HepG2 (cell line): ENCODE measurements at regions not wholly inside any gene's neighbourhood (a gene's known extent, or its start where the extent isn't known, plus 50 kb on each side); places are given as distances from the start of the nearest gene placed in this dataset.

ENCODE experiments used
- ATAC-seq: fragments of 200-7000 bp; cut with Tn5 transposase; 3 replicates; pipeline ENCODE4 v1.9.1; 2020; ENCODE audit warnings: mild to moderate bottlenecking, moderate library complexity
- BruUV-seq: library from RNA; stranded (reverse); fragments of 400-500 nt; replicated peaks from 2 replicates; lab custom pipeline; 2021; lab: Mats Ljungman, UMichigan
- CTCF ChIA-PET: fragments of 300-600 bp; formaldehyde crosslinking; extraction: SDS; loops from one replicate; lab custom pipeline; 2021; ENCODE audit warnings: low total read pairs, inconsistent platforms, low intra/inter-chr PET ratio; lab: Yijun Ruan, JAX
- POLR2A ChIA-PET: fragments of 350-600 bp; sonication (Branson Sonifier 250); formaldehyde crosslinking; loops from one replicate; lab custom pipeline; 2020; ENCODE audit warnings: antibody characterized with exemption, inconsistent platforms; lab: Yijun Ruan, JAX
- DNase-seq: peaks from one replicate; pipeline ENCODE4 v3.0.0-alpha.2; 2015; ENCODE audit warnings: low spot score
- FAIRE-seq: peaks from 3 replicates; lab custom pipeline; 2011; peaks lifted over from hg19 to GRCh38; lab: Jason Lieb, UNC
- H2AFZ ChIP-seq: one replicate; pipeline ENCODE4 v1.6.1; 2011; ENCODE audit warnings: low read length, inconsistent platforms
- H3K27ac ChIP-seq: fragments of 300-600 bp; 3 replicates; pipeline ENCODE4 v1.8.0; 2011; ENCODE audit warnings: mixed run types, mild to moderate bottlenecking, mixed read lengths, low read length, inconsistent platforms; ENCODE audit not compliant: insufficient read depth; ENCODE audit errors: extremely low read length
- H3K27me3 ChIP-seq, 2 experiments: fragments of 200-600 bp in 1 of 2; 2 replicates in 1 of 2; 3 replicates in 1 of 2; pipeline versions ENCODE4 v1.6.0 to v1.8.0; 2011; ENCODE audit warnings: low read length in 2 of 2, mild to moderate bottlenecking in 2 of 2, moderate library complexity in 2 of 2, inconsistent platforms in 1 of 2; ENCODE audit not compliant: insufficient read depth in 2 of 2, control insufficient read depth in 1 of 2
- H3K36me3 ChIP-seq, 2 experiments: fragments of 200-600 bp in 1 of 2; replicated peaks in 1 of 2; 2 replicates in 1 of 2; 3 replicates in 1 of 2; pipeline versions ENCODE4 v1.5.1 to v1.8.0; 2011; ENCODE audit warnings: low read length in 2 of 2, inconsistent platforms in 1 of 2; ENCODE audit not compliant: insufficient read depth in 2 of 2, control insufficient read depth in 1 of 2
- H3K4me1 ChIP-seq: 2 replicates; pipeline ENCODE4 v1.5.1; 2012; ENCODE audit warnings: low read length, inconsistent platforms; ENCODE audit not compliant: insufficient read depth
- H3K4me2 ChIP-seq: 2 replicates; pipeline ENCODE4 v1.6.0; 2011; ENCODE audit warnings: low read depth, low read length, inconsistent platforms
- H3K4me3 ChIP-seq, 3 experiments: fragments of 200-600 bp in 1 of 3; sonication (generic), shearing (Covaris generic) in 1 of 3; replicated peaks in 1 of 3; 2 replicates each; pipeline ENCODE4 v1.5.1; 2011 to 2016; ENCODE audit warnings: low read length in 3 of 3, inconsistent platforms in 2 of 3, low read depth in 2 of 3, mild to moderate bottlenecking in 2 of 3, control low read depth in 1 of 3, mixed read lengths in 1 of 3; ENCODE audit not compliant: insufficient read depth in 1 of 3
- H3K79me2 ChIP-seq: one replicate; pipeline ENCODE4 v1.6.1; 2011; ENCODE audit warnings: low read length, inconsistent platforms; ENCODE audit not compliant: insufficient read depth
- H3K9ac ChIP-seq: 2 replicates; pipeline ENCODE4 v1.6.0; 2011; ENCODE audit warnings: mild to moderate bottlenecking, low read depth, low read length, inconsistent platforms; ENCODE audit not compliant: insufficient read depth
- H3K9me3 ChIP-seq: 2 replicates; pipeline ENCODE4 v1.5.1; 2012; ENCODE audit warnings: mild to moderate bottlenecking, low read length
- H4K20me1 ChIP-seq: 2 replicates; pipeline ENCODE4 v1.6.0; 2011; ENCODE audit warnings: inconsistent platforms, mild to moderate bottlenecking, low read length, moderate library complexity; ENCODE audit not compliant: insufficient read depth
- ATF7 ChIP-seq, 2 experiments: fragments of 450-650 bp in 1 of 2; sonication (generic) in 1 of 2; formaldehyde crosslinking in 1 of 2; IDR thresholded peaks; 2 replicates each; pipeline versions ENCODE4 v1.4.0 to v1.6.1; 2016 to 2020; ENCODE audit warnings: antibody characterized with exemption in 1 of 2, mild to moderate bottlenecking in 1 of 2, missing genetic modification reagents in 1 of 2
- CREB1 ChIP-seq, 2 experiments: fragments of 450-650 bp in 1 of 2; IDR thresholded peaks; 2 replicates each; pipeline ENCODE4 v1.6.1; 2016 to 2017; ENCODE audit warnings: control low read depth in 1 of 2, mild to moderate bottlenecking in 1 of 2, missing compliant biosample characterization in 1 of 2, missing genetic modification characterization in 1 of 2
- SMARCE1 ChIP-seq: fragments of 450-650 bp; IDR thresholded peaks from 2 replicates; pipeline ENCODE4 v1.6.1; 2017; ENCODE audit warnings: borderline replicate concordance
- ZNF224 ChIP-seq: sonication (generic); formaldehyde crosslinking; IDR thresholded peaks from 2 replicates; pipeline ENCODE4 v1.5.0; 2020; ENCODE audit warnings: mild to moderate bottlenecking, missing genetic modification reagents
- ZNF292 ChIP-seq: sonication (generic); formaldehyde crosslinking; IDR thresholded peaks from 2 replicates; pipeline ENCODE4 v1.8.1; 2022; ENCODE audit warnings: mild to moderate bottlenecking, low read depth, missing genetic modification reagents, borderline replicate concordance
- ZNF558 ChIP-seq: sonication (generic); formaldehyde crosslinking; IDR thresholded peaks from 2 replicates; pipeline ENCODE4 v1.9.0; 2022; ENCODE audit warnings: mild to moderate bottlenecking, missing genetic modification reagents, borderline replicate concordance
- WGBS: methylation state at CpG from one replicate; pipeline ENCODE4 v1.1.6; 2017; ENCODE audit warnings: low lambda C conversion rate; 5-methylcytosine and 5-hydroxymethylcytosine counted together
- in situ Hi-C: cut with HindIII; loops from 2 replicates; pipeline ENCODE4 v1.10.0; 2017; ENCODE audit warnings: low pct_unique_long_range_greater_than_20kb; ENCODE audit not compliant: extremely low pct_ligation_motif_present
- intact Hi-C: fragments of 100-400 bp; cut with micrococcal nuclease; formaldehyde crosslinking; loops from one replicate; pipeline ENCODE4 v1.10.0; 2022; ENCODE audit not compliant: unreplicated experiment
- TF ChIP-seq, protein P1 (sequence below): sonication (generic); formaldehyde crosslinking; conservative IDR thresholded peaks from 2 replicates; pipeline ENCODE4 v1.4.0; 2020; ENCODE audit warnings: missing genetic modification reagents

DNA sequence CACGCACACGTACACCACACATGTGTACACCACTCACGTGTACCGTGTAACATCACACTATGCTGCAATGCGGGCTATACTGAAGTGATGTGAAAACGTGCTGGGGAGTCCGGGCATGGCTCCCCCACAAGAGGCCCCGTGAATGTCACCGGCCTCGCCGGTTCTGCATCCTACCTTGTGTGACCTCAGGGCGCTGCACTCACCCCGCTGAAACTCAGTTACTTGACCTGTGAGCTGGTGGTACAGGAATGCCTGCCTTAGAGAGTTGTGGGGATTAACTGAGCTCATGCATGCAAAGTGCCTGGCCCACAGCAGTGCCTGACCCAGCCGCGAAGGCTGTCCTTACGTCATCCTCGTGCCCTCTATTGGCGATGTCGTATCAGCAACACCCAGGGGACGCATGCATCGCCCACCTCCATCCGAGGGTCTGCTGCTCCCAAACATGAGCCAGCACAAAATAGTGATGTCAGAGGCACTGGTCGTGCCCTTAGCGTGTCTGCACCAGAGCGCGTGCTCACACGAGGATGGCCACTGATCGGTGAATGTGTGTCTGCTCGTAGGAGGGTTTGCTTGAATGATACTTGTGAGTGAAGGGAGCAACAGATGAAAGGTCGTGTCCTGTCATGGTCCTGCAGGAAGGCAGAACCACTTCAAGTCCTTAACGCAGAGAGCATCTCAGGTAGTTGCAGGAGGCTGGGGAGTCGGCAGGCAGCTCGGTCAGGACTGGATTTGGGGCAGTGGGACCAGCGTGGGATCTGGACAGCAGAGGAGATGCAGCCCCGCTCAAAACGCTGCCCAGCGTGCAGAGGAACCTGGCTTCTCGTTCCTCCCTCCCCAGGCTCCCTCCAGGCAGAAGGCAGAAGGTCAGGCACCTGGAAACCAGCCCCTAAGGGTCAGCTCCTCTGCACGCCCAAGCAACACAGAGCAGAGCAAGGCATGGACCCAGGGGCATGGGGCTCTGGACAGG, 126.2 kb upstream of the SPACA7 start:
- ATAC-seq: no peak
- intact Hi-C loops: no loop called here
- Histone ChIP-seq H2AFZ (no peak overlapping the region), H4K20me1 (no peaks in the 10 kb centered on the region), H3K27me3 (peaks cover 10 to 83% of the 10 kb centered on the region in 2 experiments; a peak in 3 of 5 replicates), H3K4me2 (no peak overlapping the region), H3K79me2 (no peaks in the 10 kb centered on the region), H3K36me3 (no peaks in the 10 kb centered on the region), H3K9ac (no peak overlapping the region), H3K27ac (no peak overlapping the region), H3K4me1 (no peaks in the 10 kb centered on the region), H3K4me3 (no peak overlapping the region), H3K9me3 (no peaks in the 10 kb centered on the region)
- 26% methylated on average over 13 of the region's 39 CpGs for WGBS
- FAIRE-seq: no peak
- TF ChIP-seq CREB1 (IDR thresholded peaks at IDR 0.05) (peak; percentile 63), CREB1 (CRISPR knock-in tag; IDR thresholded peaks at IDR 0.05) (no peak), ATF7 (IDR thresholded peaks at IDR 0.05) (0 out of 2 replicates have a peak, but pooled peaks have one; percentile 18), ATF7 (CRISPR knock-in tag; IDR thresholded peaks at IDR 0.05) (no peak), ZNF292 (CRISPR knock-in tag) (no peak)
- DNase-seq: no peak
- no TSS peak for BruUV-seq
- ChIA-PET POLR2A (no interaction called here), CTCF (no interaction called here)
- in situ Hi-C loops: no loop called here

DNA sequence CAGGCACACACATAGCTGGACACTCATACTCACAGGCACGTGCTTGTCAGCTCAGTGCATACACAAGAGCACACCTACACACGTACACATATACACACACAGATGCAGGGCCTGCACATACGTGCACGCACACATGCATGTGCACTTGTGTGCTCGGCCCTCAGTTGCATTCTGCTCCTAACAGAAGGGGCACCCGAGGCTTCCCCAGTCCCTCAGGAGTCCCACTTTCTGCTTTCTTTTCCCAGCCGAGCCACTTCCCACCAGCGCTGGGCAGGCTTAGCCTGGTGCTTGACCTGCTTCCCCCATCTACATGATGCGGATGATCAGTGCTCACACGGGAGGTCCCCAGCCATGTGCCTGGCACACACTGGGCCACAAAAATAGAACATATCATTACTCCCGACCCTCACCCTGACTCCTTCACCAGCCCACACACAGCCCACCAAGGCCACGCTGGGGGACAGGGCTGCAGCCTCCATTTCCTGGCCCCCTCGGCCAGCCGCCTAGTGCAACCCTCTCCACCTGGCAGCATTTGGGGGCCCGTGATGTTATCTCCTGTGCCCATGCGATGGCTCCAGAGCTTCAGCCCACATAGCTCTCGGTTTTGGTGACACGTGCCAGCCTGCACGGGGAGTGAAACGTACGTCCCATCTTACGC, 125.2 kb upstream of the SPACA7 start:
- POLR2A ChIA-PET: no interaction called here
- H3K4me2 ChIP-seq: no peak overlapping the region
- H4K20me1 ChIP-seq: peaks cover 5% of the 10 kb centered on the region; the same call in 1 of the 2 replicates
- TF ChIP-seq ZNF558 (CRISPR knock-in tag): no peak
- TF ChIP-seq, protein P1, sequence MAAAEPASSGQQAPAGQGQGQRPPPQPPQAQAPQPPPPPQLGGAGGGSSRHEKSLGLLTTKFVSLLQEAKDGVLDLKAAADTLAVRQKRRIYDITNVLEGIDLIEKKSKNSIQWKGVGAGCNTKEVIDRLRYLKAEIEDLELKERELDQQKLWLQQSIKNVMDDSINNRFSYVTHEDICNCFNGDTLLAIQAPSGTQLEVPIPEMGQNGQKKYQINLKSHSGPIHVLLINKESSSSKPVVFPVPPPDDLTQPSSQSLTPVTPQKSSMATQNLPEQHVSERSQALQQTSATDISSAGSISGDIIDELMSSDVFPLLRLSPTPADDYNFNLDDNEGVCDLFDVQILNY (CRISPR knock-in tag): no peak
- no peak for TF ChIP-seq ZNF224 (CRISPR knock-in tag)
- TF ChIP-seq SMARCE1: no peak
- in situ Hi-C loops: no loop called here
- H2AFZ ChIP-seq: no peak overlapping the region
- H3K9ac ChIP-seq: no peak overlapping the region
- peaks cover 11 to 86% of the 10 kb centered on the region in 2 experiments; a peak in 3 of 5 replicates for H3K27me3 ChIP-seq
- CTCF ChIA-PET: no interaction called here
- no peaks in the 10 kb centered on the region for H3K4me1 ChIP-seq
- no peak for FAIRE-seq
- BruUV-seq: no TSS peak
- no peaks in the 10 kb centered on the region for H3K36me3 ChIP-seq
- no peak for DNase-seq
- no peaks in the 10 kb centered on the region for H3K79me2 ChIP-seq
- no peak overlapping the region for H3K4me3 ChIP-seq
- intact Hi-C loops: no loop called here
- no peak for ATAC-seq
- no peak overlapping the region for H3K27ac ChIP-seq
- 27% methylated on average over 18 of the region's 22 CpGs for WGBS
- no peaks in the 10 kb centered on the region for H3K9me3 ChIP-seq
